GM12874 (cell line): ENCODE measurements at regions not wholly inside any gene's neighbourhood (a gene's known extent, or its start where the extent isn't known, plus 50 kb on each side); places are given as distances from the start of the nearest gene placed in this dataset.

Experiments used
- CTCF ChIP-seq: IDR thresholded peaks from 2 replicates; pipeline ENCODE4 v1.5.1; 2011; ENCODE audit warnings: low read depth, mild to moderate bottlenecking, control low read depth, low read length, moderate library complexity; ENCODE audit not compliant: insufficient read depth

GRCh38 chr7:52897713-52898112, 137.7 kb upstream of the POM121L12 start:
- no peak for TF ChIP-seq CTCF

GRCh38 chr7:52897288-52897687, 138.1 kb upstream of the POM121L12 start:
- TF ChIP-seq CTCF, result no peak

GRCh38 chr7:52877240-52877639, 158.2 kb upstream of the POM121L12 start:
- TF ChIP-seq CTCF, result no peak

- no peak for TF ChIP-seq CTCF
These were observed 159.0 kb upstream of the POM121L12 start for GRCh38 chr7:52876402-52876801.

- TF ChIP-seq CTCF, result no peak
These were observed 171.8 kb upstream of the POM121L12 start for GRCh38 chr7:52863652-52864051.

GRCh38 chr7:52862321-52862720, 173.1 kb upstream of the POM121L12 start:
- no peak for TF ChIP-seq CTCF

GRCh38 chr7:52857367-52857766, 178.1 kb upstream of the POM121L12 start:
- no peak for TF ChIP-seq CTCF

GRCh38 chr7:52854681-52855080, 180.8 kb upstream of the POM121L12 start:
- no peak for TF ChIP-seq CTCF
